Testis (tissue), 2 donors: ENCODE measurements at regions not wholly inside any gene's neighbourhood (a gene's known extent, or its start where the extent isn't known, plus 50 kb on each side); places are given as distances from the start of the nearest gene placed in this dataset.

Experiments used
- CTCF ChIP-seq, 3 experiments: fragments of 450-650 bp in 2 of 3; fragments of 200-600 bp in 1 of 3; sonication (generic) in 1 of 3; IDR thresholded peaks; one replicate each; pipeline ENCODE4 v1.5.1; 2016 to 2019; ENCODE audit warnings: antibody characterized with exemption in 3 of 3, mild to moderate bottlenecking in 2 of 3, moderate library complexity in 1 of 3
- POLR2A ChIP-seq: fragments of 450-650 bp; IDR thresholded peaks from one replicate; pipeline ENCODE4 v1.6.1; 2017; ENCODE audit warnings: antibody characterized with exemption, mild to moderate bottlenecking, moderate library complexity

- no peak for TF ChIP-seq CTCF (IDR thresholded peaks at IDR 0.05)
- no peak for TF ChIP-seq POLR2A
Measured at GRCh38 chr4:11011249-11011648, 326.7 kb upstream of the CLNK start.
